SJCRH30 (cell line): ENCODE measurements at regions not wholly inside any gene's neighbourhood (a gene's known extent, or its start where the extent isn't known, plus 50 kb on each side); places are given as distances from the start of the nearest gene placed in this dataset.

ENCODE experiments used
- DNase-seq, 2 experiments: peaks; one replicate each; pipeline ENCODE4 v3.0.0-alpha.2; 2015 to 2020
- H3K27ac ChIP-seq: fragments of 250-450 bp; sonication (Bioruptor Pico); 2 replicates; pipeline ENCODE4 v1.5.1; 2020; ENCODE audit warnings: mild to moderate bottlenecking, moderate library complexity
- H3K27me3 ChIP-seq: fragments of 250-450 bp; sonication (Bioruptor Pico); 2 replicates; pipeline ENCODE4 v1.5.1; 2020; ENCODE audit warnings: mild to moderate bottlenecking, moderate library complexity
- H3K36me3 ChIP-seq: fragments of 250-450 bp; sonication (Bioruptor Pico); 2 replicates; pipeline ENCODE4 v1.5.1; 2020; ENCODE audit warnings: mild to moderate bottlenecking, moderate library complexity
- H3K4me1 ChIP-seq: fragments of 250-450 bp; sonication (Bioruptor Pico); 2 replicates; pipeline ENCODE4 v1.5.1; 2020; ENCODE audit warnings: mild to moderate bottlenecking, moderate library complexity
- H3K4me3 ChIP-seq: fragments of 250-450 bp; sonication (Bioruptor Pico); 2 replicates; pipeline ENCODE4 v1.5.1; 2020; ENCODE audit warnings: mild to moderate bottlenecking, moderate library complexity
- H3K9me3 ChIP-seq: fragments of 250-450 bp; sonication (Bioruptor Pico); replicated peaks from 2 replicates; pipeline ENCODE4 v1.5.1; 2020; ENCODE audit warnings: mild to moderate bottlenecking, moderate library complexity

DNA sequence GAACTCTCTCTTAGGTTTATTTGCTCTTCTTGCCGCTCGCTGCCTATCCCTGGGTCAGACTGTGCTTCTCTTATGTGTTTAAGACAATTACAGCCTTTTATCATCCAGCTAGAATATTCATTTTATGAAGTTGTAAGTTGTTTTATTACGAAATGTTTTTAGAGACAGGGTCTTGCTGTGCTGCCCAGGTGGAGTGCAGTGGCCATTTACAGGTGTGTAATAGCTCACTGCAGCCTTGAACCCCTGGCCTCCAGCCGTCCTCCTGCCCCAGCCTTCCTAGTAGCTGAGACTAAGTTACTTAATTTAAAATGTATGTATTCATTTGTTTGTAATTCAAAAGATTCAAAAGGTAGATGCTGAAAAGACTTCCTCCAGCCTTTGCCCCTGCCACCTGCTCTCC, 99.0 kb upstream of the KIF26B start:
- Histone ChIP-seq H3K9me3 (no peaks in the 10 kb centered on the region), H3K4me3 (no peak overlapping the region), H3K4me1 (peaks cover 5% of the 10 kb centered on the region; the same call in 1 of the 2 replicates), H3K27me3 (no peaks in the 10 kb centered on the region), H3K36me3 (no peaks in the 10 kb centered on the region), H3K27ac (no peak overlapping the region)
- DNase-seq: no peak

DNA sequence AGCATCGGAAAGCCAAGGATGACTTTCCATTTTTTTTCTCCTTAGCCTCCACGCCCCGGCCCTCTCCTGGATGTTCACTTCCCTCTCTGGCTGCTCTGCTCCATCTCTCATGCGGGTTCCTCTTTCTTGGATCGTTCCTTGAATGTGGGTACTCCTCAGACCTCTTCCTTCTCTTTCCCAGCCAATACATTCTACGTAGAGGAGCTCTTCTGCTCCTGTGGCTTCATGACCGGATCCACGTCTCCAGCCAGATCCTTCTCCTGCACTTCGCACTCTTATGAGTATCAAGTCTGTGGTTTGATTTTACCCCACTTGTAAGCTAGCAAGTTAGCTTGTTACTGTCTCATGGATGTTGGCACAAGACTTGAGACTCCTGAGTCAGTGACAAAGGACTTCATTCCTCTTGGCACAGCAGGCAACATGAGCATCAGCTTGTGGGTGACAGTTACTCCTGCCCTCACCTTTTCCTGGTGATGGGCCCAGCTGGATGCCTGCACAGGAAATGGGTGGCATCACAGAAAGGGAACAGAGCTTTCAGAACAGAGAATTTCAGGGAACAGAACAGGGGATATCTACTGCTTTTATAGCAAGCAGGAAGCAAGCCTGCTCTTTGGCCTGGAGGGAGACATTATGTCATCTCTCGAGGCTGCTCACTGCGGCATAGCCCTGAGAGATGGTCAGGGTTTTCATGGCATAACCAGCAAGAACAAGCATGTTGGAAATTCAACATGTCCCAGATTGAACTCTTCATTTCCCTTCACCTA, 100.1 kb upstream of the KIF26B start:
- Histone ChIP-seq H3K36me3 (no peaks in the 10 kb centered on the region), H3K27ac (no peak overlapping the region), H3K27me3 (no peaks in the 10 kb centered on the region), H3K4me1 (no peaks in the 10 kb centered on the region), H3K4me3 (no peak overlapping the region), H3K9me3 (no peaks in the 10 kb centered on the region)
- DNase-seq: no peak

DNA sequence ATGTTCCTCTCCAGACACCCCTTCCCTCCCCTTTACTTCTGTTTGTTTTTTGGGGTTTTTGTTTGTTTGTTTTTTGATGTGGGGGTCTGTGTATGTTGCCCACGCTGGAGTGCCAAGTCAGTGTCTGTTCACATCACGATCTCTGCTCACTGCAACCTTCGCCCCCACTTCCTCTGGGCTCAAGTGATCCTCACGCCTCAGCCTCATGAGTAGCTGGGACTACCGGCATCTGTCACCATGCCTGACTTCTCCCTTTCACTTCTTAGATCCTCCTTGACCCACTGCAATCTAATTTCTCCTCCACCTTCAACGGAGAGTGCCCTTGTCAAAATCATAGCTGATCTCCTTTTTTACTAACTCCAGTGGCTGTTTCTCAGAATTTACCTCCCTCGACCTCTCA, 100.7 kb upstream of the KIF26B start:
- DNase-seq: no peak
- no peaks in the 10 kb centered on the region for H3K9me3 ChIP-seq
- H3K4me1 ChIP-seq: no peaks in the 10 kb centered on the region
- H3K27ac ChIP-seq: no peak overlapping the region
- no peaks in the 10 kb centered on the region for H3K27me3 ChIP-seq
- no peak overlapping the region for H3K4me3 ChIP-seq
- no peaks in the 10 kb centered on the region for H3K36me3 ChIP-seq

DNA sequence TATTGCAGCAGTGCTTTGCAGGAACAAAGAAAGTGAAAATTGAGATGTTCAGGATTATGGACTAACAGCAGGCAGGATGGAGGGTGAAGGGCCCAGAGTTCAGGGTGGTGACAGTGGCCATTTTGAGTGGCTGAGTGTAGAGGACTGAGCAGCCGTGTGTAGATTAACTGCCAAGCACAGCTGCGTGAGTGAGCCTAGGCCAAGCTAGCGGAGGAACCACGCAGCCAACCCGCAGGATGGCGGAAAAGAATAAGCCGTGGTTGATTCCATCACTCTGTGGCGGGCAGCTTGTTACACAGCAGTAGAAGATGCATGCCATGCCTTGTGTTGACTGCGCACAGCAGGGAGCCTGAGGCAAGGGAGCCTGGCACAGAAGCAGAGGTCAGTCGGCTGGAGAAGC, 102.5 kb upstream of the KIF26B start:
- Histone ChIP-seq H3K27ac (no peak overlapping the region), H3K4me3 (no peak overlapping the region), H3K4me1 (no peaks in the 10 kb centered on the region), H3K9me3 (no peaks in the 10 kb centered on the region), H3K36me3 (no peaks in the 10 kb centered on the region), H3K27me3 (no peaks in the 10 kb centered on the region)
- no peak for DNase-seq

DNA sequence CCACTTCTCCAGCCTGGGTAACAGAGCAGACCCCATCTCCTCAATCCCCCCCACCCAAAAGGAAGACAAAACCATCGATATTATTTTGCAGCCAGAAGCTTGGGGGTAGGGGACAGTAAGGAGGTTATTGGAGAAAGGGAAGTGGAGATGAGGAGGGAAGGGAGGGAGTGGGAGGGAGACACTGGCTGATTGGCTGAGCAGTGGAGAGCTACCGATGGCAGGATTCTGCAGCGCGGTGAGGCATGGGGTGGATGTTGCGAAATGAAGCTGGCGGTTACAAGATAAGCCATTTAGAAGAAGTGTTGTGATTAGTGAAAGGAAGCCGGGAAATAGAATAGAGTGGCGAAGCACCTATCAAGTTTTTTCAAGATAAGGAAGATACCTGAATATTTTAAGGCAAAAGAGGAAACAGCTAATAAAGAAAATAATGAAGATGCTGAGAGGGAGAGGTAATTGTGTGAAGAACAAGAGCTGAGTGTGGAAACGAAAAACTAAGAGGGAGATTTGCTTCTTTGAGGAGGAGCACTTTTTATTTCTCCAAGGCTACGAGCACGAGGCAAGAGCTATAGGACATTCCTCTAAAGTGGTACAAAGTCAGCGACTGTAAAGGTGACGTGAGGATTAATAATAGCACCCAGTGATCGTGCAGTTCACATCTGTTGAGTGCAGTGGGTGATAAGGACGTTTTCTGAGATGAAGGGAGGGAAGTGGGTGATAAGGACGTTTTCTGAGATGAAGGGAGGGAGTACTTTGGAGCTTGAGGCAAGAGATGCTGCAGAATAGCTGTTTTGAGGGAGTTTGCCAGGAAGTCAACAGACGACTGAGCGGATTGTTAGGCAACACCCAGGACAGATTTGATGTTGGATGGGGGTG, 103.2 kb upstream of the KIF26B start:
- no peaks in the 10 kb centered on the region for H3K4me1 ChIP-seq
- no peaks in the 10 kb centered on the region for H3K9me3 ChIP-seq
- H3K4me3 ChIP-seq: no peak overlapping the region
- DNase-seq: no peak
- H3K27ac ChIP-seq: no peak overlapping the region
- no peaks in the 10 kb centered on the region for H3K36me3 ChIP-seq
- H3K27me3 ChIP-seq: no peaks in the 10 kb centered on the region

DNA sequence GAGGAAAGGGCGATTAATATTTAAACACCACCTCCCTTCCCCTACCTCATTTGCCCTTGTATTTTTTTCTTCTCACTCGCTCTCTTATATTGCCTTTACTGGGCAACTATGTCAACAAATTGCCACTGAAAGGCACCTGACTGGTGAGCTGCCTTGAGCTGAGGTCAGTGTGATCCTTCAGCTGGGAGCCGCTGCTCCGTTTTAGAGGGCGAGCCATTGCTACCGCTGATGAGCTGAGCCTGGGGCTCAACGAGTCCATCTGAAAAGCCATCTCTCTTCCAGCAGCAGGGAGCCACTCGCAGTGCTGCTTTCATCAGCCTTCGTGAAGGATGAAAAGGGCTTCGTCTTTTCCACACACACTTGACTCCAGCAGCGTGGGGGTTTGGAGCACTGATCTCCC, 108.0 kb upstream of the KIF26B start:
- no peaks in the 10 kb centered on the region for H3K4me1 ChIP-seq
- DNase-seq: no peak
- no peak overlapping the region for H3K27ac ChIP-seq
- no peak overlapping the region for H3K4me3 ChIP-seq
- H3K9me3 ChIP-seq: no peaks in the 10 kb centered on the region
- H3K27me3 ChIP-seq: no peaks in the 10 kb centered on the region
- H3K36me3 ChIP-seq: no peaks in the 10 kb centered on the region

DNA sequence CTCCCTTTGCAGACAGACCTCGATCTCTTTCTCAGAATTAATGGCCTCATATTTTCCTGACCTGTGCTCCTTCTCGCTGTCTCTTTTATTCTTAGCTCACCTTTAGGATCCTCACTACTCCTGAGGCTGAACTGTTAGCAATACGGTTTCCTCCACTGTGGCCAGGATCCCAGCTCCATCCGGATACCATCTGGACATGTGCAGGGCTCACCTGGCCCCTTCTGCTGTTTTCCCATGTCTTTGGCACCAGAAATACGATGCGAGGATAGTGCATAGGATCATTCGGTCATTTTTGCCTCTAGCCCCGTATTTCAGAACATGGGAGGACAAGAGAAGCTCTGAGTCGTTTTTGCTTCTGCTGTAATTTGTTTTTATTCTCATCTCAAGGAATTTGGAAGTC, 108.5 kb upstream of the KIF26B start:
- no peaks in the 10 kb centered on the region for H3K36me3 ChIP-seq
- H3K4me1 ChIP-seq: no peaks in the 10 kb centered on the region
- no peak overlapping the region for H3K4me3 ChIP-seq
- H3K27me3 ChIP-seq: no peaks in the 10 kb centered on the region
- DNase-seq: no peak
- H3K27ac ChIP-seq: no peak overlapping the region
- H3K9me3 ChIP-seq: no peaks in the 10 kb centered on the region

DNA sequence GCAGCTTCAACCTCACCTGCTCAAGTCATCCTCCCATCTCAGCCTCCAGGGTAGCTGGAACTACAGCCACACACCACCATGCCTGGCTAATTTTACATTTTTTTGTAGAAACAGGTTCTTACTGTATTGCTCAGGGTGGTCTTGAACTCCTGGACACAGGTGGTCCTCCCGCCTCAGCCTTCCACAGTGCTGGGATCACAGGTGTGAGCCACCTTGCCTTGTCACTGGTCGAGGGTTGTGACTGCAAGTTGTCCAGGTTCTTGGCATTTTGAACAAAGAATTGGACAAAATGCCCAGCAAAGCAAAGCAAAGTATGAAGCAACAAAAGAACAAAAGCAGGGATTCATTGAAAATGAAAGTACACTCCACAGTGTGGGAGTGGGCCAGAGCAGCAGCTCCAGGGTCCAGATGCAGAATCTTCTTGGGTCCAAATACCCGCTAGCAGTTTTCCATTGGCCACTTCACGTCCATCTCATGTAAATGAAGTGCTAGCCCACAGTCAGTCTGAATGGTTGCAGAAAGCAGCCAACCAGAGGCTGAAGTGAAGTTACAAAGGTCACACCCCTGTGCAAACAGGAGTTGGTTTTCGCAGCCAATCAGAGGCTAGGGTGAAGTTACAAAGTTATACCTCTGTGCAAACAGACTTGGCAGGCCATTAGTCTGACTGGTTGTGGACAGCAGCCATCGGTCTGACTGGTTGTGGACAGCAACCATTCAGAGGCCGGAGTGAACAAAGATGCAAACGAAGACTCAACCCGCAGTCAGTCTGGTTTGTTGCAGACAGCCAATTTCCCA, 109.5 kb upstream of the KIF26B start:
- no peaks in the 10 kb centered on the region for H3K9me3 ChIP-seq
- no peak overlapping the region for H3K27ac ChIP-seq
- H3K36me3 ChIP-seq: no peaks in the 10 kb centered on the region
- no peaks in the 10 kb centered on the region for H3K27me3 ChIP-seq
- H3K4me1 ChIP-seq: no peaks in the 10 kb centered on the region
- no peak overlapping the region for H3K4me3 ChIP-seq
- DNase-seq: no peak

DNA sequence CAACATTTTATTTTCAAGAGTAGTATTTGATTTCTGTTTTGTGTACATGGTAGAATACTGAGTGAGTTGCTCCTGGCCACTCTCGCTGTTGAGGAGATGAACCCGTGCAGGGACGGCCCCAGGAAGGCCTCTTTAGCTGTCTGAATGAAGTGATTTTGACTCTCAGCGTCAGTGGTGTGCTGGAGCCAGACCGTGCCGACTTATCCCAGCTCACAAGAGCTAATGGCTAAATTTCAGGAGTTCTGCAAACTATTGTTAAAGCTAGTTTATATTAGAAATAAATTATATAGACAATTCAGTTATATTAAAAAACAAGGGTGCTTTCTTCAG, 111.2 kb upstream of the KIF26B start:
- DNase-seq: no peak
- Histone ChIP-seq H3K36me3 (no peaks in the 10 kb centered on the region), H3K27me3 (no peaks in the 10 kb centered on the region), H3K9me3 (no peaks in the 10 kb centered on the region), H3K27ac (no peak overlapping the region), H3K4me1 (no peaks in the 10 kb centered on the region), H3K4me3 (no peak overlapping the region)

DNA sequence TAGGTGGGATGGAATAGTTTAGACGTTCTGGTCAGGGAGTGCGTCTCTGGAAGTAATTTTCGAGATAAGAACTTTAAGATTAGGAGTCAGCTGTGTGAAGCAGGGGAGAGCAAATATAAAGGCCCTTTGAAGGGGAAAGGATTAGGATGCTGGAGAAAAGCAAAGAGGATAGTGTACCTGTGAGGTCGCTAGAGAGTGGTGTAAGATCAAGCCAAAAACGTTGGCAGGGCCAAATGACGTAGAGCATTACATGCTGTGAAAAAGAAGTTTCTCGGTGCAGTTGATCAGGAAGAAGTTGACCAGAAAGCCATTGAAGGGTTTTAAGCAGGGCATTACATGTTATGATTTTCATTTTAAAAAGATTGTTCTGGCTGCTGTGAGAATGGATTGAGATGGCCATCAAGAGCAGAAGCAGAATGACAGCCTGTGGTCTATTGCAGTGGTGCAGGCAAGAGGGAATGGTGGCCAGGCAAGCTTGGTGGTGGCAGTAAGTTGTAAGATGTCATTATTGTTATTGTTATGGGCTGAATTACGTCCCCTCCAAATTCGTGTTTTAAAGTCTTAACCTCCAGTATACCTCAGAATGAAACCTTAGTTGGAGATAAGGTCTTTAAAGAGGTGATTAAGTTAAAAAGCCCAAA, 113.6 kb upstream of the KIF26B start:
- no peaks in the 10 kb centered on the region for H3K9me3 ChIP-seq
- no peaks in the 10 kb centered on the region for H3K4me1 ChIP-seq
- no peaks in the 10 kb centered on the region for H3K27me3 ChIP-seq
- H3K36me3 ChIP-seq: no peaks in the 10 kb centered on the region
- no peak for DNase-seq
- H3K27ac ChIP-seq: no peak overlapping the region
- H3K4me3 ChIP-seq: no peak overlapping the region

DNA sequence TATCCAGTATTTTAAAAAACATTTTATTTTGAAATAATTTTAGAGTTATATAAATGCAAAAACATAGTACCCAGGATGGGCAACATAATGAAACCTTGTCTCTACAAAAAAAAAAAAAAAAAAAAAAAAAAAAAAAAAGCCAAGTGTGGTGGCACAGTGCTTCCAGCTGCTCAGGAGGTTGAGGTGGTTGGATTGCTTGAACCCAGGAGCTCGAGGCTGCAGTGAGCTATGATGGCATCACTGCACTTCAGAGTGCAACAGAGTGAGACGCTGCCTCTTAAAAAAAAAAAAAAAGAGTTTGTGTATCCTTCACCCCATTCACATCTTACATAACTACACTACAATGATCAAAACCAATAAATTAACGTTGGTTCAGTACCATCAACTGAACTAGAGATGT, 115.6 kb upstream of the KIF26B start:
- H3K4me1 ChIP-seq: no peaks in the 10 kb centered on the region
- no peak overlapping the region for H3K4me3 ChIP-seq
- no peaks in the 10 kb centered on the region for H3K36me3 ChIP-seq
- DNase-seq: no peak
- no peak overlapping the region for H3K27ac ChIP-seq
- H3K27me3 ChIP-seq: no peaks in the 10 kb centered on the region
- no peaks in the 10 kb centered on the region for H3K9me3 ChIP-seq

DNA sequence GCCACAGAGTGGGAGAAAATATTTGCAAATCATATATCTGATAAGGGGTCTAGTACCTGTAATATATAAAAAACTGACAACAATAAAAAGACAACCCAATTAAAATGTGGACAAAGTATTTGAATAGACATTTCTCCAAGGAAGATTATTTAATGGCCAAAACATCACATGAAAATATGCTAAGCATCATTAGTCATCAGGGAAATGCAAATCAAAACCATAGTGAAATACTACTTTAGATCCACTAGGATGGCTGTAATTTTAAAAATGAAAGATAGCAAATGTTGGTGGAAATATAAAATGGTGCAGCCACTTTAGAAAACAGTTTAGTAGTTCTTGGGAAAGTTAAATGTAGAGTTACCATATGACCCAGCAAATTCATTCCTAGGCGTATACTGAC, 118.7 kb upstream of the KIF26B start:
- DNase-seq: no peak
- no peaks in the 10 kb centered on the region for H3K27me3 ChIP-seq
- H3K9me3 ChIP-seq: no peaks in the 10 kb centered on the region
- H3K27ac ChIP-seq: no peak overlapping the region
- H3K4me3 ChIP-seq: no peak overlapping the region
- H3K36me3 ChIP-seq: no peaks in the 10 kb centered on the region
- H3K4me1 ChIP-seq: no peaks in the 10 kb centered on the region

DNA sequence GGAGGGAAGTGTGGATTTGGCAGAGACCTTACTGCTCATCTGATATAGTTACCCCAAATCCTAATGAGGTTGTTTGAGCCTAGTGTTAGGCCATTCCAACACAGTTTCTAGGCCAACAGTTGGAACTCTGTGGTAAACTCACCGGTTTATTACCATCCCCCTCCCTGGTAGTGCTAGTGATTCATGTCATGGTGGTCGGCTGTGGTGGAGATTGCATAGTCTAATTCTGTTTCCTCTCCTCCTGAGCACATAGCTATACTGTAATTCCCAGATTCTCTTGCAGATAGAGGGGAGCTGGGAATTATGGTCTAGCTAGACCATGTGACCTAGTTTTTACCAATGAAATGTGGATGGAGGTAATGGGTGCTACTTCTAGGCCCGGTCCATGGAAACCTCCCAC, 123.7 kb upstream of the KIF26B start:
- Histone ChIP-seq H3K36me3 (no peaks in the 10 kb centered on the region), H3K4me3 (no peak overlapping the region), H3K27me3 (no peaks in the 10 kb centered on the region), H3K4me1 (no peaks in the 10 kb centered on the region), H3K9me3 (no peaks in the 10 kb centered on the region), H3K27ac (no peak overlapping the region)
- DNase-seq: no peak

DNA sequence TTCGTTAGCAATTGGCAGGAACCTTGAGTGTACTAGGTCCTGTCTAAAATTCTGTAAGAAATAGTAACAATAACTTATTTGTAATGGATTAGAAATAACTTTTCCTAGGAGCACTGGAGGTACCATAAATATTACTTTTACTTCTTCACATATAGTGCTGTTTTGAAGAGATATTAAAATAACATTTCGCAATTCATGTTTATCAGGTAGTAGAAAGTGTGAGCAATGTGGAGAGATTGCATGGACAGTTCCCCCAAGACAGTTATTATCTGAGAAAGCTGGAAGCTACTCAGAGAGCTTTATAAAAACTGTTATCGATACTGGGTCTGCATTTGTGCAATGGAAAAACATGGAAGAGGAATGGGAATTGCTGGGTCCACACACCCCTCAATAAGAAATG, 128.5 kb upstream of the KIF26B start:
- no peaks in the 10 kb centered on the region for H3K9me3 ChIP-seq
- no peak overlapping the region for H3K4me3 ChIP-seq
- no peaks in the 10 kb centered on the region for H3K4me1 ChIP-seq
- no peaks in the 10 kb centered on the region for H3K36me3 ChIP-seq
- no peak for DNase-seq
- no peaks in the 10 kb centered on the region for H3K27me3 ChIP-seq
- no peak overlapping the region for H3K27ac ChIP-seq

DNA sequence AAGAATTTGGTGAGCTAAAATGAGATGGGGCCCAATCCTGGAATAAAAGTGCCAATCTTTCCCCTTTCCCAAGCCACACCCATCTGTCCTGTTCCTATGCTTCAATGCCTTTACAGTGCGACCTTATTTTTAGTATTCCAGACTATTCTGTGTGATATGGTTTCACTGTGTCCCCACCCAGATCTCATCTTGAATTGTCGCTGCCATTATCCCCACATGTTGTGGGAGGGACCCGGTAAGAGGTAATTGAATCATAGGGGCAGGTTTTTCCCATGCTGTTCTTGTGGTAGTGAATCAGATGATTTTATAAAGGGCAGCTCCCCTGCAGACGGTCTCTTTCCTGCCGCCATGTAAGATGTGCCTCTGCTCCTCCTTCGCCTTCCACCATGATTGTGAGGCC, 129.3 kb upstream of the KIF26B start:
- DNase-seq: no peak
- Histone ChIP-seq H3K27me3 (no peaks in the 10 kb centered on the region), H3K36me3 (no peaks in the 10 kb centered on the region), H3K4me1 (no peaks in the 10 kb centered on the region), H3K27ac (no peak overlapping the region), H3K9me3 (no peaks in the 10 kb centered on the region), H3K4me3 (no peak overlapping the region)
